ENCODE measurements at regions not wholly inside any gene's neighbourhood (a gene's known extent, or its start where the extent isn't known, plus 50 kb on each side); places are given as distances from the start of the nearest gene placed in this dataset.

- no peak for TF ChIP-seq EP300 (IDR thresholded peaks at IDR 0.05)
- TF ChIP-seq CTCF (IDR thresholded peaks at IDR 0.05) = no peak
- TF ChIP-seq POLR2A (IDR thresholded peaks at IDR 0.05) = no peak
These were observed 407.2 kb downstream of the HLX start for GRCh38 chr1:221286399-221286798.

Measured in upper lobe of left lung (tissue), 4 donors.